Skin of body (tissue), 1 donor: ENCODE measurements at regions not wholly inside any gene's neighbourhood (a gene's known extent, or its start where the extent isn't known, plus 50 kb on each side); places are given as distances from the start of the nearest gene placed in this dataset.

ENCODE experiments used
- DNase-seq: peaks from one replicate; lab custom pipeline; 2025; lab: John Stamatoyannopoulos, UW

GRCh38 chr3:66803206-66803605 lies 194.9 kb upstream of the KBTBD8 start:
- DNase-seq = no peak

- no peak for DNase-seq
Observed at GRCh38 chr3:66803721-66804695, 194.1 kb upstream of the KBTBD8 start.

GRCh38 chr3:66808891-66809594 lies 189.1 kb upstream of the KBTBD8 start:
- DNase-seq = no peak

- DNase-seq = no peak
Observed at GRCh38 chr3:66809595-66809958, 188.5 kb upstream of the KBTBD8 start.

GRCh38 chr3:66812136-66812535 lies 186.0 kb upstream of the KBTBD8 start:
- DNase-seq = peak; percentile 34

- no peak for DNase-seq
Observed at GRCh38 chr3:66812741-66813140, 185.4 kb upstream of the KBTBD8 start.

- peak; percentile 83 for DNase-seq
Observed at GRCh38 chr3:66816090-66816761, 181.9 kb upstream of the KBTBD8 start.

GRCh38 chr3:66817951-66818557 lies 180.1 kb upstream of the KBTBD8 start:
- DNase-seq = no peak

- DNase-seq = peak; percentile 22
Observed at GRCh38 chr3:66819993-66820501, 178.1 kb upstream of the KBTBD8 start.

- peak; percentile 32 for DNase-seq
Observed at GRCh38 chr3:66822186-66823008, 175.7 kb upstream of the KBTBD8 start.

- DNase-seq = no peak
Observed at GRCh38 chr3:66823009-66823397, 175.1 kb upstream of the KBTBD8 start.

GRCh38 chr3:66823532-66823931 lies 174.6 kb upstream of the KBTBD8 start:
- no peak for DNase-seq

- no peak for DNase-seq
Observed at GRCh38 chr3:66825375-66825774, 172.7 kb upstream of the KBTBD8 start.

GRCh38 chr3:66827726-66828125 lies 170.4 kb upstream of the KBTBD8 start:
- DNase-seq = no peak

GRCh38 chr3:66828303-66828702 lies 169.8 kb upstream of the KBTBD8 start:
- no peak for DNase-seq

GRCh38 chr3:66830301-66830700 lies 167.8 kb upstream of the KBTBD8 start:
- DNase-seq = no peak

- no peak for DNase-seq
Observed at GRCh38 chr3:66831931-66832330, 166.2 kb upstream of the KBTBD8 start.

GRCh38 chr3:66836363-66837152 lies 161.5 kb upstream of the KBTBD8 start:
- no peak for DNase-seq

- no peak for DNase-seq
Observed at GRCh38 chr3:66838704-66839103, 159.4 kb upstream of the KBTBD8 start.

- DNase-seq = peak; percentile 5
Observed at GRCh38 chr3:66839508-66839907, 158.6 kb upstream of the KBTBD8 start.
